Activated T-cell treated with anti-CD3 and anti-CD28 coated beads for 4 hours (primary cell): ENCODE measurements at regions not wholly inside any gene's neighbourhood (a gene's known extent, or its start where the extent isn't known, plus 50 kb on each side); places are given as distances from the start of the nearest gene placed in this dataset.
"Not testable (repeated sequence)": the region's sequence is repeated elsewhere in the genome, so short reads cannot be mapped to it uniquely, and the experiment has no call there.

ENCODE experiments used
- DNase-seq: peaks from one replicate; pipeline ENCODE4 v3.0.0-alpha.2; 2020

GRCh38 chr6:14543971-14544585, 426.5 kb downstream of the CD83 start:
- DNase-seq, result no peak

- no peak for DNase-seq
Observed at GRCh38 chr6:14544666-14545065, 427.1 kb downstream of the CD83 start.

GRCh38 chr6:14545496-14545895, 427.9 kb downstream of the CD83 start:
- no peak for DNase-seq

- no peak for DNase-seq
Observed at GRCh38 chr6:14546036-14546435, 428.5 kb downstream of the CD83 start.

GRCh38 chr6:14547284-14547998, 429.9 kb downstream of the CD83 start:
- no peak for DNase-seq

GRCh38 chr6:14549304-14549770, 431.8 kb downstream of the CD83 start:
- no peak for DNase-seq

GRCh38 chr6:14549871-14550270, 432.3 kb downstream of the CD83 start:
- DNase-seq, result no peak

- DNase-seq, result no peak
Observed at GRCh38 chr6:14550410-14550809, 432.8 kb downstream of the CD83 start.

- DNase-seq, result no peak
Observed at GRCh38 chr6:14550822-14551221, 433.2 kb downstream of the CD83 start.

GRCh38 chr6:14551601-14552000, 434.0 kb downstream of the CD83 start:
- DNase-seq, result not testable (repeated sequence)

GRCh38 chr6:14552891-14553290, 435.3 kb downstream of the CD83 start:
- DNase-seq, result no peak

GRCh38 chr6:14553515-14553914, 435.9 kb downstream of the CD83 start:
- no peak for DNase-seq

- DNase-seq, result no peak
Observed at GRCh38 chr6:14555804-14556203, 438.2 kb downstream of the CD83 start.

GRCh38 chr6:14559746-14560536, 442.4 kb downstream of the CD83 start:
- DNase-seq, result no peak

GRCh38 chr6:14561563-14561962, 444.0 kb downstream of the CD83 start:
- DNase-seq, result not testable (repeated sequence)

- no peak for DNase-seq
Observed at GRCh38 chr6:14567842-14568241, 450.3 kb downstream of the CD83 start.

- DNase-seq, result no peak
Observed at GRCh38 chr6:14569394-14569793, 451.8 kb downstream of the CD83 start.

- not testable (repeated sequence) for DNase-seq
Observed at GRCh38 chr6:14569874-14570273, 452.3 kb downstream of the CD83 start.

- DNase-seq, result no peak
Observed at GRCh38 chr6:14571001-14571400, 453.4 kb downstream of the CD83 start.

- no peak for DNase-seq
Observed at GRCh38 chr6:14571746-14572145, 454.2 kb downstream of the CD83 start.

GRCh38 chr6:14573267-14573666, 455.7 kb downstream of the CD83 start:
- DNase-seq, result no peak

GRCh38 chr6:14573703-14574290, 456.2 kb downstream of the CD83 start:
- DNase-seq, result no peak

- DNase-seq, result no peak
Observed at GRCh38 chr6:14575961-14576360, 458.4 kb downstream of the CD83 start.
